GM11168 (cell line): ENCODE measurements at regions not wholly inside any gene's neighbourhood (a gene's known extent, or its start where the extent isn't known, plus 50 kb on each side); places are given as distances from the start of the nearest gene placed in this dataset.

Source experiments
- in situ Hi-C: fragments of 300-500 bp; cut with MboI; formaldehyde crosslinking; loops from one replicate; pipeline ENCODE4 v1.12.0; 2022; ENCODE audit warnings: low sequenced_read_pairs; ENCODE audit not compliant: unreplicated experiment

DNA sequence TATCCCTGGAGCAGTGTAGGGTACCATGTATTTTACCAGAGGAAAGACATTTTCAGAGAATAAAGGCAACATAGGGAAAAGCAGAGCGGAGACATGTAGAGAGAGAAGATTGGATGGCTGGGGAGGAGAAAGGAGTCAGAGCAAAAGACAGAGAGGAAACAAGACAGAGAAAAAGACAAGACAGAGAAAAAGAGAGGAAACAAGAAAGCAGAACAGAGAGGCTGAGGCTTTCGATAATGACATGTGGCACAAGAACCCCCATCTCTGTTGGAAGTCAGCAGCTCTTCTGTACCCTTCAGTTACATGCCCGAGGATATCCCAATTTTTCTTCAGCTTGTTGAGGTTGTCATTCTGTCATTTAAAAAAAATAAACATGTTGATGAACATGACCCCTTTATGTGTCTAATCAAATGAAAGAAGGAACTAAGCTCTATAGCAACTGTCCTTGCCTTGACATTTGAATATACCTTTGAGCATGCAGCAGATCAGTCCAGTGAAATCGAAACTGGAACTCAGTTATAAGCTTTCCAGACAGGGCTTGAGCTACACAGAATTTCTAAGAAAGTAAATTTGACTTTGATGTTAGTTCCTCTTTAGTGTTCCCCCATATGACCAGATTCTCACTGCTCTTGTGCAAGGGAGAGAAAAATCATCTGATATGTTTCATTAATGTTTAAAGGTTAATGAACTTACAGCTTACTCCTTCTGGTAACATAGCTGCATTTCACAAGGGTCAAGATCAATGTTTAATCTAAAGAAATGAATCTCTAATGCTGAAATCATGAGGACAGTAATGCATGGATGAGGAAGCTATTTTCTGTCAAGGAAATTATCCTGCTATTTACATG, 75.1 kb upstream of the SP4 start:
- in situ Hi-C loops, result no loop called here

DNA sequence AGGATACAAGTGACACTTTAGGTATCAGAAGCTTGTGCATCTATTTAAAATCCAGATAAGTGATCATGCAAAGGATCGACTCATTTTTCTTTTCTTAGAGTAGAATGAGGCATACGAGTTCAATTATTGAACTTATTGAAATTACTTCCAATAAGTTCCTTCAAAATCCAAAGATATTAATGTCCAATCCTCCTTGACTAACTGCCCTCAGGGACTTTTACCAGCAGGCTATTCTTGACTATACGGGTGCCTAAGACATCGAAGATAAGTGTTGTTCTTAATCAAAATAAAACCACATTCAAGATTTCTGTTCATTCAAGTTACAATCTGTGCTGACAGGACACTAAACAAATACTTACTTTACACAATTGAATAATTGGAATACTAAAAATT, 74.5 kb upstream of the SP4 start:
- in situ Hi-C loops, result no loop called here

DNA sequence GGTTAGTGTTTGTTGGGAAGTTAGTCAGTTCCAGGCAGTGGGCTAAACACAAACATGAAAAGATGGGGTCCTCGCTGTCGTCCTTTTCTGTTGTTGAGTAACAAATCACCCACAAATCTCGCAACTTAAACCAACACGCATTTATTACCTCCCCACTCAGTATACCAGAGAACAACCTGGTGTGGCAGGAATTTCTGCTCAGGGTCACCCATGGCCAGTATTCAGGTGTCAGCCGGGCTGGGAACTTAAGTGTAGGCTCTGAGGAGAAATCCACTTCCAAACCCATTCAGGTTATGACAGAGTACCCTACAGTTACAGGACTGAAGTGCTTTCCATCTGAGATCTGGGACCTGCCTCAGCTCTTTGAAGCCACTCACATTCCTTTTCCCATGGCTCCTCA, 73.6 kb upstream of the SP4 start:
- in situ Hi-C loops, result no loop called here

DNA sequence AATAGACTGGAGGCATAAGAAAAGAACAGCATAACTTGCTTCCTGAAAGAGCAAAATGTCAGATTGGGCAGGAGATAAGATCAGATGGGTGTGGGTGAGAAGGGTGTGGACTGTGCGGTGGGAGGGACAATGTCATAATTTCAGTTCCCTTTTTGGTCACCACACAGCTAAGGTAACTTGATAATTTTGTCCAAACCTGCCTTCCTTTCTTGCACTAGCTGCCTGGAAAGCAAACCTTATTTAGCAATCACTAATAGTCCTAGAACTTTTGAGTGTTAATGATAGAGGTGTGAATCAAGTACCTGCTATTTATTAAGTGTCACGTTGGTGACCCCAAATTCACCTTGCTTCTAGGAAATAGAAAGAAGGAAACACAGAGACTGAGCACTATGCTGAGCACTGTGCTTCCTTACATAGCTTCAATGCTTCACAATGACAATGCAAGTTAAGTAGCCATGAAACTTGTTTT, 72.4 kb upstream of the SP4 start:
- in situ Hi-C loops, result no loop called here

DNA sequence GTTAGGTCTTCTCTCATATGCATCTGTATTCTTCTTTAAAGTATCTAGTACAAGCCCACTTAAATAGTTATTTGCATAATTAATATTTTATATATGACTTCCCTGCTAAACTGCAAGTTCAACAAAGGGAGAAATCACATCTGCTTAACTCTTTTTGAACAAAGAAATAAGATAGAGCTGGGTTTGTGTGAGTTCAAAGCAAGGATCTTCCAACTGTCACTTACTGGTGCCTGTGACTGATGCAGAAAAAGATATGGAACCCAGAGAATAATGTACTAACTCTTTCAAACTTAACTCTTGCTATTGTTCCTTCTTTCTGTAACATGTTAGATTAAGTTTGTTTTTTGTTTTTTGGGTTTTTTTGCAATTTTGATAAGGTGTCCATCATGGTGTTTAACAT, 71.3 kb upstream of the SP4 start:
- in situ Hi-C loops, result no loop called here

DNA sequence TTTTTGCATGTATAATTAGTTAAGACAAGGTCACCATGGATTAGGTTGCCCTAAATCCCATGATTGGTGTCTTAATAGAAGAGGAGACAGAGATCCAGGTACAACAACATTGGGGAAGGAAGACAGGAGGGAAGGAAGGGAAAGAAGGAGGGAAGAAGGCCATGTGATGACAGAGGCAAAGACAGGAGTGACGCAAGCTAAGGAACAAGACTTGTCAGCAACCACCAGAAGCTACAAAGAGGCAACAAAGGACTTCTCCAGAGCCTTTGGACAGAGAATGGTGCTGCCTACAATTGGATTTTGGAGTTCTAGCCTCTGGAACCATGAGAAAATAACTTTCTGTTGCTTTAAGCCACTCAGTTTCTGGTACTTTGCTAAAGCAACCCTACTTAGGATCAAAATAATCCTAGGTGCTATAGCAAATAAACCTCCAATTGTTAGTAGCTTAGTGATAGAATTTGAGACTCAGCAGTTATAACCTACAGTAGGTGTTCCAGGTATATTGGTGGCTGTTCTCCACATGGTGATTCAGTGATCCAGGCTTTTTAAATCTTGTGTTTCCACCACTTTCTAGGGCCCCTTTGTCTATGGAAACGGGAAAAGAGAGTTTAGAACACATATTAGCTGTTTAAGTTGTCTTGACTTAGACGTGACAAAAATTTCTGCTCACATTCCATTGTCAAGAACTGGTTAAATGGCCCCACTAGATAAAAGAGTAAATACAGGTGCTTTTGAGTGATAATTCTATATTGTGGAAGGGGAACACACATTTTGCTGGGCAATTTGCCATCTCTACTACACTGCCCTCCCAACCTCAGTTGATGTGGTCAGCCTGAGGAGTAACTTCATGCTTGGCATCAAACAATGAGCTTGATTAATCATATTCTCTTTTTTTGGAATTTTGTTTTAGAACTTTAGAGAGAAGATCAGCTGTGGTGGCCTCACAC, 70.5 kb upstream of the SP4 start:
- in situ Hi-C loops, result no loop called here

DNA sequence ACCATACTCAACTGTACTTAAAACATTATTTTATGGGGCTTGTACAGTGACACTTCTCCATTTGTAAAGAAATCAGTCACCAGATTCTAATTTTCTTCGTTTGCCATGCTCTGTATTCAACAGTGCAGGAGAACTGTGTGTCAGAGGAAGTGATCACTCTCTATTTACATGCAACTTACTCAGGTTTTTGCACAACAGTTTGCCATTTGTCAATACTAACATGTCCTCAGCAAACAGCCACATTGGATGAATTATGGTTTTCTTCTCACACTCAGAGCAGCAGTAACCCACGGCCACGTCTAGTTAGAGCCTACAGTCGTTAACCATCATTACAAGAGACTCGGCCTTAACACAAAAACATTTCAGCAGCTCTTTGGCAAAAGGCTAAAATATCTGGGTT, 69.2 kb upstream of the SP4 start:
- in situ Hi-C loops, result no loop called here

DNA sequence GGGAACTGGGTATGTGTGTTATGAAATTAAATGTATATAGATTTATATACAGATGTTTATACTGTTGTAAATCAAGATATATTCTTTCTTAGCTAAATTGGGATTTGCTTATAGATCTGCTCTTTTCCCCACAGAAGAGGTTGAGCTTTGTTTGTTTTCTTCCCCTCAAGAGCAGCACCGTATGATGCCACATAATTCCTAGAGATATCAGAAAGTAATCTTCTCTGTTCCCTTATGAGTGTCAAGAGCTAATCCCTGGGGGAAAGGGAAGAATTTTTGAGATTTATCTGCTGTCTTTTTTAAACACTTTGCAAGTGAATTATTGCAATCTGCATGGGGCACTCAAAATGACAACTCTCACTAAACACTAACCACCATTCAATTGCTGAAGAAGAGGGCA, 68.7 kb upstream of the SP4 start:
- in situ Hi-C loops, result no loop called here

DNA sequence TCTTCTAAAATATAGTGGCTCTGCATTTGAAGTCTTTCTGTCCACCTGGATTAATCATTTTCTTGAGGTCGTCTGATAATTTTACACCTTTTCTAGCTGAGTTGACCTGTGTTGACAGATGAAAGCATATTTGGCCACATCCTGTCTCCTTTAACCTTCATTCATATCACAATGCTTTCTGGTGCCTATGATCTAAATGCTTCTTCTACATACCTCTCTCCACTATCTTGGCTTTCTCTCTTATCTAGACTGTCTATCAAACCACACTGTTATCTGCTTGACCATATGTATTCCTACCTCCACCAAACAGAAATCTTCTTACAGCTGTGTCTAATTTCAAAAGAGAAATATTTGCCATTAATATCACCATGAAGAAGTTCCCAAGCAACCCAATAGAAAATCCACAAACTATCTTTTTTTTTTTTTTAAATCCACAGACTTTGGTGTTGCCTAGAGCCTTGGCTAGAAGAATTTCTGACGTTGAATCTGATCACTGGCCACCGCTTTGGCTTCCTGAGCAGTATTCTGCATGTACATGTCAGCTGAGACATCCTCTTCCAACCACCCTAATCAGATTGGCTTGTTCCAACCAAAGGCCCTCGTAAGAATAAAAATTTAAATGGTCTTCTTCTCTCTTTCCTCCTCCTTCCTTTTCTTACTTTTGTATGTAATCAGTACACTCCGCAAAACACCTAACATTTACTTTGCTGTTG, 66.3 kb upstream of the SP4 start:
- in situ Hi-C loops, result no loop called here

DNA sequence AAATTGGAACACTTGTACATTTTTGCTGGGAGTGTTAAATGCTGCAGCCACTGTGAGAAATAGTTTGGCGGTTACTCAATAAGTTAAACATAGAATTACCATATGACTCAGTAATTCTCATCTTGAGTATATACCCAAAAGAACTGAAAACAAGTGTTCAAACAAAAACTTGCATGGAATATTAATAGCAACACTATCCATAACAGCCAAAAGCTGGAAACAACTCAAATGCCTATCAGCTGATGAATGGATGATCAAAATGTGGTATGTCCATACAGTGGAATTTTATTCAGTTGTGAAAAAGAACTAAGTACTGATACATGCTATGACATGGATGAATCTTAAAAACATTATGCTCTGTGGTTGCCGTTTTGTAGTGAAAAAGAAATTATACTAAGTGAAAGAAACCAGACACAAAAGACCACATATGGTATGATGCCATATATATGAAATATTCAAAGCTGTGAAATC, 63.0 kb upstream of the SP4 start:
- in situ Hi-C loops, result no loop called here

DNA sequence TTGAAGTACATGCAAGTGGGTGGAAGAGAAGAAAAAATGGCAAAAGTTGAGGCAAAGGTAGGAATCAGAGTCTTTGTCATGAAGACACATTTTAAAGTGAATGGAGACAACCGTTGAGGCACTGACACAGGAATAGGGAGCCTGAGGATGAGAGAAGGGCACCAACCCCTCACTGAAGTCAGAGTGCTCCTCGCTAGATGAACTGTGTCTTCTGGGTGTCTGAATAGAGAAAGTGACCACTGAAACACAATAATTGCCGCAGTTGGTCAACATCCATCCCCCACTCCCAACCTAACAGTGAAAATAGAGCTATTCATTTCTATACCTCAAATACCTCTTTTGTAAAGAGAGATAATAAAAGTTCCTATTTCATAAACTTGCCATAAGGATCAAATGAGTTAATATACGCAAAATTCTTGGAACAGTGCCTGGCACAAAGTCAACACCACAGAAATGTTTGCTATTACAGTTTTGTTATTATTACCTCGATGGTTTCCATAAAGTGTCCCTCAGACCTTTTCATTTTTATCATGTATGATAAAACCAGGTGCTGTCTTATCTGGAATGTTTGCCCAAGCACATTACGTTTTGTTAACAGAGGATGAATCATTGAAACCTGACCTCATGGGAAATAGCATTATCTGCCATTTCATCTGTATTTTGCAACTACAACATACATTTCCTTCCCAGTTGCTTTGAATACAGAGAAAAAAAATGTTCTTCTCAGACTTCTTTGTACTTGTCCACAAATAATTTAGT, 61.8 kb upstream of the SP4 start:
- in situ Hi-C loops, result no loop called here

DNA sequence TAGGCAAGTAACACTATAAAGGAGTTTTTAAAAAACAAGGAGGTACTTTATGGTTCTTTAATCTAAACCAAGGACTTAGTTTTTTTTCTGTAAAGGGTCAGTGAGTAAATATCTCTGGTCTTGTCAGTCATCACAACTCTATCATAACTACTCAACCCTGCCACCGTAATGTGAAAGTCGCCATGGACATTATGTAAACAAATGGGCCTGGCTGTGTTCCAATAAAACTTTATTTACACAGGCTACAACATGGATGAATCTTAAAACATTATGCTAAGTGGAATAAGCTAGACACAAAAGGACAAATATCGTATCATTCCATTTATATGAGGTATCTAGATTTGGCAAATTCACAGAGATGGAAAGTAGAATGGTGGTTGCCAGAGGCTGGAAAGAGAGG, 60.8 kb upstream of the SP4 start:
- in situ Hi-C loops, result no loop called here

DNA sequence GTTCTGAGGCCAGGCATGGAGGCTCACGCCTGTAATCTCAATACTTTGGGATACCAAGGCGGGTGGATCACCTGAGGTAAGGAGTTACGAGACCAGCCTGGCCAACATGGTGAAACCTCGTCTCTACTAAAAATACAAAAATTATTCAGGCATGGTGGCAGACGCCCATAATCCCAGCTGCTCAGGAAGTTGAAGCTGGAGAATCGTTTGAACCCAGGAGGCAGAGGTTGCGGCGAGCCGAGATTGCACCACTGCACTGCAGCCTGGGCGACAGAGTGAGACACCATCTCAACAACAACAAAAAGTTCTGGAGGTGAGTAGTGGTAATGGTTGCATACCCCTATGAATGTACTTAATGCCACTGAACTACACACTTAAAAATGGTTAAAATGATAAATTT, 60.3 kb upstream of the SP4 start:
- in situ Hi-C loops, result no loop called here

DNA sequence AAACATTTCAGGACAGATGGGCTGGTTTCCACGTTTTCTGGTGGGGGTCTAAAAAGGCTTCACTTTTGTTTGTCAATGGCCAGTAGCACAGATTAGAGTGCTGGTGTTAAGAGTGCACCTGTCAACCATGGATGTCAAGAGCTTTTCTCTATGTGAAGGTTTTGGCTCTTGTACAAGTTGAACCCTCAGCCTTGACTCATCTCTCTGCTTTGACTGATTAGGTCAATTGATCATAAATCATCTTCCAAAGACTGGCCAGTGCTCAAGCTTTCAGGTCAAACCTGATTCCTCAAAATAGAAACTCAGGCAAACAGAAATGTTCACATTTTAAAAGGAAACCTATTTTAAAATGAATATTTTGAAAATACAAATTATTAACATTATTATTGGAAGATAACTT, 59.6 kb upstream of the SP4 start:
- in situ Hi-C loops, result no loop called here

DNA sequence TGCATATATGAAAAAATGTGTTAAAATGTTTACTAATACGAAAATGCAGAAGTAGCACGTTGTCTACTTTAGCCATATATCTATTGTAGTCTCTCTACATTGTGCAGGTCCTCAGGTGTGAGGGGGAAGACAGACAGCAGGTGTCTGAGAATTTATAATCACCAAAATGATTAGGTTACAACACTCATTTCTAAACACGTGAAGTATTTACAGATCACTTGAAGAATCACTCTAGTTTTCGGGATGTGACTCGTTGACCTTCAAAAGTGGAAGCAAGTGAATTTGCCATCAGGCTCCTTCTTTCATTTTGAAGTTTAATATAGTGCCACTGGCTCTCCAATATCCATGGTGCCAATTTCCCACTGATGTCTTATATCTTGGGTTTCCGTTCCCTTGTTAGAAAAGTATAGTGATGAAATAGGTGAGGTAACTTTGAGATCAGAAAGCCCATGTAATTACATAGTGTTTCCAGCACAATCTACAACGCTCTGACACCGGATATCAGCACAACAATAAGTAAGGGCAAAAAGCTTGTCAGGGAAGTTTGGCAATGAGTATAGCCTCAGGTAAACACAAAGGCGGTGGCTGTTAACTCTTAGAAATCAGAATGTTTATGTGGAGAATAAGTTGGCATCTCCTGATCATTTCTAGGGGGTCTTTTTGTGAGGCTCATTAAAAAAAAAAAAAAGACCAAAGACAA, 57.5 kb upstream of the SP4 start:
- in situ Hi-C loops, result no loop called here

DNA sequence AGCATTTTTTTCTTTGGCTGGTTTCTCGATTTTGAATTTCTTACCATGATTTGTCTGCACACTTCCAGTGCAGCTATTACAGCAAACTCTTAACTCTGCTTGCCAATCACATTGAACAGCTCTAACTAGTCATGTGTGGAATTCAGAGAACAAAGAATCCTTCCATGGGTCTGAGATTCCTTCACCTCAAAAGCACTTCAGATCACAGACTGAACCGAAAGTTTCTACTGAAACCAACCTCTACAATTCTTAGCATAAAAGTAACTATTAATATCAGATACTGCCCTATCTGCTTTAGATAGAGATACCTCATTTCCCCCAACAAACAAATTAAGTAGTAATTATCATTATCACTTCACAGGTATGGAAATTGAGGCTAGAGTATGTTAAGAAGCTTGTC, 56.5 kb upstream of the SP4 start:
- in situ Hi-C loops, result no loop called here

DNA sequence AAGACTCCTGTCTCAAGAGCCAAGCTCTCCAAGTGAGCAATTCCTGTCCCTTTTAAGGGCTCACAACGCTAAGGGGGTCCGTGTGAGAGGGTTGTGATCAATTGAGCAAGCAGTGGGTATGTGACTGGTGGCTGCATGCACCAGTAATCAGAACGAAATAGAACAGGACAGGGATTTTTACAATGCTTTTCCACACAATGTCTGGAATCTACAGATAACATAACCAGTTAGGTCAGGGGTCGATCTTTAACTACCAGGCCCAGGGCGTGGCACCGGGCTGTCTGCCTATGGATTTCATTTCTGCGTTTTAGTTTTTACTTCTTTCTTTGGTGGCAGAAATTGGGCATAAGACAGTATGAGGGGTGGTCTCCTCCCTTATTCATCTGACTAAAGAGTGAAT, 54.9 kb upstream of the SP4 start:
- in situ Hi-C loops, result no loop called here

DNA sequence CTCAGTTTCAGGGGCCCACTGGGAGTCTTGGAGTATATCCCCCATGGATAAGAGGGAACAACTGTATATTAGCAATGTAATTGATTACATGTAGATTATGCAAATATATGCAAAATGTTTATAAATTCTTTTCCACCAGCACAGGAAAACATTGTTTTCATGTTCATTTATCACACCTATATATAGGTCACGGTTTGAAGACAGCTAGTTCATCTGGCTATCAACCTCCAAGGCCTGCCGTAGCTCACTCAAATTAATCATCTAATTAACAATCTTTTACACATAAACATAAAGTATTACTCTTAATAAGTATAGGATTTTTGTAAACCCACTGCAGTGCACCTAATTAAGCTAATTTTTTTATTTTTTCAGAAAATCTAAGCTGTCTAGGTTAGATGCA, 53.7 kb upstream of the SP4 start:
- in situ Hi-C loops, result no loop called here

DNA sequence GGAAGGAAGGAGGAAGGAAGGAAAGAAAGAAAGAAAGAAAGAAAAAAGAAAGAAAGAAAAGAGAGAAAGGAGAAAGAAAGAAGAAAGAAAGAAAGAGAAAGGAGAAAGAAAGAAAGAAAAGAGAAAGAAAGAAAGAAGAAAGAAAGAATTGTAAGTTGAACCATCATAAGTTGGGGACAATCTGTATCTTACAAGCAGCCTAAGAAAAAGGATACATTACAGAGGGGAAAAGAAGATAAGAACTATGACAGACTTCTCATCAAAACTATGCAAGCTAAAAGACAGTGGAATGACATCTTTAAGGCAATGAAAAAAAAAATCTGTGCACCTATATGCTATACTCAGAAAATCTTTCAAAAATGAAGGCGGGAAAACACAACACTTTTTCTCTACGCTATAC, 50.3 kb upstream of the SP4 start:
- in situ Hi-C loops, result no loop called here
